HCT116 (cell line): ENCODE measurements at regions not wholly inside any gene's neighbourhood (a gene's known extent, or its start where the extent isn't known, plus 50 kb on each side); places are given as distances from the start of the nearest gene placed in this dataset.

Experiments used
- CEBPB ChIP-seq: IDR thresholded peaks from 2 replicates; pipeline ENCODE4 v1.6.1; 2012; ENCODE audit warnings: low read depth
- ELF1 ChIP-seq: IDR thresholded peaks from 2 replicates; pipeline ENCODE4 v1.6.1; 2012; ENCODE audit warnings: low read depth, borderline replicate concordance
- EZH2 ChIP-seq: fragments of 200-600 bp; sonication (generic); IDR thresholded peaks from 2 replicates; pipeline ENCODE4 v1.6.1; 2017; ENCODE audit warnings: antibody characterized with exemption, mixed run types
- FOSL1 ChIP-seq: IDR thresholded peaks from 2 replicates; pipeline ENCODE4 v1.6.1; 2012; ENCODE audit warnings: low read depth
- JUND ChIP-seq: IDR thresholded peaks from 2 replicates; pipeline ENCODE4 v1.6.1; 2012
- POLR2A ChIP-seq: IDR thresholded peaks from 2 replicates; pipeline ENCODE4 v1.7.0; 2011; ENCODE audit warnings: borderline replicate concordance; ENCODE audit not compliant: insufficient read depth, insufficient read length; ENCODE audit errors: extremely low read depth
- POLR2AphosphoS5 ChIP-seq: IDR thresholded peaks from 2 replicates; pipeline ENCODE4 v1.6.1; 2011; ENCODE audit warnings: mild to moderate bottlenecking, low read depth, low read length, moderate library complexity
- SIN3A ChIP-seq: IDR thresholded peaks from 2 replicates; pipeline ENCODE4 v1.6.1; 2012; ENCODE audit warnings: low read depth
- SRF ChIP-seq: IDR thresholded peaks from 2 replicates; pipeline ENCODE4 v1.6.1; 2012; ENCODE audit warnings: low read depth
- ZNF274 ChIP-seq: fragments of 200-500 bp; sonication (Bioruptor generic); IDR thresholded peaks from 2 replicates; pipeline ENCODE4 v1.6.1; 2014; ENCODE audit warnings: mild to moderate bottlenecking, low read depth, low read length, inconsistent platforms
- TF ChIP-seq, protein P1 (sequence below), 3 experiments: fragments of 200-600 bp in 1 of 3; sonication (generic) in 1 of 3; IDR thresholded peaks in 2 of 3; conservative IDR thresholded peaks in 1 of 3; 2 replicates each; pipeline ENCODE4 v1.5.1; 2012 to 2017; ENCODE audit warnings: low read depth in 2 of 3, low read length in 2 of 3, antibody characterized with exemption in 1 of 3, borderline replicate concordance in 1 of 3, control low read depth in 1 of 3, mild to moderate bottlenecking in 1 of 3, mixed read lengths in 1 of 3, mixed run types in 1 of 3, moderate library complexity in 1 of 3; ENCODE audit not compliant: insufficient read depth in 1 of 3
- TF ChIP-seq, protein P2 (sequence below): IDR thresholded peaks from 2 replicates; pipeline ENCODE4 v1.6.1; 2012; ENCODE audit warnings: low read depth

DNA sequence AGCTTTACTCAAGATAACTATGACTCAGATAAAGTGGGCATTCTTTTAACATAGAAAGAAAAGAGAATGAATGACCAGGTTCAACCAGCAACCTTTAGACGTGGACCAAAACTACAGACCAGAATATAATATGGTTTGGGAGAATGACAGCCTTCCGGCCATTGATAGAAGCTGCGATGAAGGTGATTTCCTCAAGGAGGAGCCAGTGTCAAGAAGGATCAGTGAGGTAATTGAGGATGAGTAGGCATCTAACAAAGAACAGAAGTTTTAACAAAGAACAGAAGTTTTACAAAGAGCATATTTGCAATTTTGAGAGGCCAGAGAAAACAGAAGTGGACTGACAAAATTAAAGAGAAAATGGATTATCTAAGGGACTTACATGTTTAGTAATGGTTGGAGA lies 289.0 kb upstream of the AGTR1 start:
- TF ChIP-seq EZH2 = no peak
- TF ChIP-seq SIN3A = no peak
- TF ChIP-seq, protein P1, sequence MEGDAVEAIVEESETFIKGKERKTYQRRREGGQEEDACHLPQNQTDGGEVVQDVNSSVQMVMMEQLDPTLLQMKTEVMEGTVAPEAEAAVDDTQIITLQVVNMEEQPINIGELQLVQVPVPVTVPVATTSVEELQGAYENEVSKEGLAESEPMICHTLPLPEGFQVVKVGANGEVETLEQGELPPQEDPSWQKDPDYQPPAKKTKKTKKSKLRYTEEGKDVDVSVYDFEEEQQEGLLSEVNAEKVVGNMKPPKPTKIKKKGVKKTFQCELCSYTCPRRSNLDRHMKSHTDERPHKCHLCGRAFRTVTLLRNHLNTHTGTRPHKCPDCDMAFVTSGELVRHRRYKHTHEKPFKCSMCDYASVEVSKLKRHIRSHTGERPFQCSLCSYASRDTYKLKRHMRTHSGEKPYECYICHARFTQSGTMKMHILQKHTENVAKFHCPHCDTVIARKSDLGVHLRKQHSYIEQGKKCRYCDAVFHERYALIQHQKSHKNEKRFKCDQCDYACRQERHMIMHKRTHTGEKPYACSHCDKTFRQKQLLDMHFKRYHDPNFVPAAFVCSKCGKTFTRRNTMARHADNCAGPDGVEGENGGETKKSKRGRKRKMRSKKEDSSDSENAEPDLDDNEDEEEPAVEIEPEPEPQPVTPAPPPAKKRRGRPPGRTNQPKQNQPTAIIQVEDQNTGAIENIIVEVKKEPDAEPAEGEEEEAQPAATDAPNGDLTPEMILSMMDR (IDR thresholded peaks at IDR 0.05 in 2 of 3, conservative IDR thresholded peaks at IDR 0.05 in 1 of 3; ENCODE audit: borderline replicate concordance in 1 of 3, insufficient read depth in 1 of 3, low read depth in 2 of 3, low read length in 2 of 3) = 0 out of 6 replicates have a peak, but pooled peaks of 1 of the 3 experiments have one; percentile 12
- no peak for TF ChIP-seq ZNF274
- no peak for TF ChIP-seq POLR2AphosphoS5
- no peak for TF ChIP-seq JUND
- no peak for TF ChIP-seq SRF
- TF ChIP-seq ELF1 = no peak
- no peak for TF ChIP-seq POLR2A
- no peak for TF ChIP-seq FOSL1
- no peak for TF ChIP-seq CEBPB
- TF ChIP-seq, protein P2, sequence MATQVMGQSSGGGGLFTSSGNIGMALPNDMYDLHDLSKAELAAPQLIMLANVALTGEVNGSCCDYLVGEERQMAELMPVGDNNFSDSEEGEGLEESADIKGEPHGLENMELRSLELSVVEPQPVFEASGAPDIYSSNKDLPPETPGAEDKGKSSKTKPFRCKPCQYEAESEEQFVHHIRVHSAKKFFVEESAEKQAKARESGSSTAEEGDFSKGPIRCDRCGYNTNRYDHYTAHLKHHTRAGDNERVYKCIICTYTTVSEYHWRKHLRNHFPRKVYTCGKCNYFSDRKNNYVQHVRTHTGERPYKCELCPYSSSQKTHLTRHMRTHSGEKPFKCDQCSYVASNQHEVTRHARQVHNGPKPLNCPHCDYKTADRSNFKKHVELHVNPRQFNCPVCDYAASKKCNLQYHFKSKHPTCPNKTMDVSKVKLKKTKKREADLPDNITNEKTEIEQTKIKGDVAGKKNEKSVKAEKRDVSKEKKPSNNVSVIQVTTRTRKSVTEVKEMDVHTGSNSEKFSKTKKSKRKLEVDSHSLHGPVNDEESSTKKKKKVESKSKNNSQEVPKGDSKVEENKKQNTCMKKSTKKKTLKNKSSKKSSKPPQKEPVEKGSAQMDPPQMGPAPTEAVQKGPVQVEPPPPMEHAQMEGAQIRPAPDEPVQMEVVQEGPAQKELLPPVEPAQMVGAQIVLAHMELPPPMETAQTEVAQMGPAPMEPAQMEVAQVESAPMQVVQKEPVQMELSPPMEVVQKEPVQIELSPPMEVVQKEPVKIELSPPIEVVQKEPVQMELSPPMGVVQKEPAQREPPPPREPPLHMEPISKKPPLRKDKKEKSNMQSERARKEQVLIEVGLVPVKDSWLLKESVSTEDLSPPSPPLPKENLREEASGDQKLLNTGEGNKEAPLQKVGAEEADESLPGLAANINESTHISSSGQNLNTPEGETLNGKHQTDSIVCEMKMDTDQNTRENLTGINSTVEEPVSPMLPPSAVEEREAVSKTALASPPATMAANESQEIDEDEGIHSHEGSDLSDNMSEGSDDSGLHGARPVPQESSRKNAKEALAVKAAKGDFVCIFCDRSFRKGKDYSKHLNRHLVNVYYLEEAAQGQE = no peak
